K562 (cell line): ENCODE measurements at regions not wholly inside any gene's neighbourhood (a gene's known extent, or its start where the extent isn't known, plus 50 kb on each side); places are given as distances from the start of the nearest gene placed in this dataset.

Experiments used
- EP300 ChIP-seq: IDR thresholded peaks from 2 replicates; pipeline ENCODE4 v1.6.1; 2012; ENCODE audit warnings: low read length, improper control_type of control experiment
- ESRRB ChIP-seq: fragments of 250-450 bp; sonication (Bioruptor Pico); IDR thresholded peaks from 2 replicates; pipeline ENCODE4 v1.5.0; 2020; ENCODE audit warnings: mild to moderate bottlenecking, moderate library complexity, borderline replicate concordance
- GATA2 ChIP-seq: sonication (generic); formaldehyde crosslinking; IDR thresholded peaks from 2 replicates; pipeline ENCODE4 v1.4.0; 2020; ENCODE audit warnings: mild to moderate bottlenecking, missing genetic modification reagents
- NCOR1 ChIP-seq: fragments of 450-650 bp; IDR thresholded peaks from 2 replicates; pipeline ENCODE4 v1.6.1; 2016; ENCODE audit warnings: mild to moderate bottlenecking, moderate library complexity
- PCBP1 ChIP-seq: fragments of 200-400 bp; formaldehyde crosslinking; IDR thresholded peaks from 2 replicates; pipeline ENCODE4 v1.6.1; 2018; ENCODE audit warnings: mild to moderate bottlenecking, low read depth, low read length; ENCODE audit not compliant: poor library complexity, severe bottlenecking
- POLR2AphosphoS2 ChIP-seq: IDR thresholded peaks from 2 replicates; pipeline ENCODE4 v1.6.1; 2012; ENCODE audit warnings: low read length, improper control_type of control experiment
- ZNF263 ChIP-seq: sonication (generic); formaldehyde crosslinking; IDR thresholded peaks from 2 replicates; pipeline ENCODE4 v1.8.0; 2022; ENCODE audit warnings: mild to moderate bottlenecking, missing genetic modification reagents, borderline replicate concordance

DNA sequence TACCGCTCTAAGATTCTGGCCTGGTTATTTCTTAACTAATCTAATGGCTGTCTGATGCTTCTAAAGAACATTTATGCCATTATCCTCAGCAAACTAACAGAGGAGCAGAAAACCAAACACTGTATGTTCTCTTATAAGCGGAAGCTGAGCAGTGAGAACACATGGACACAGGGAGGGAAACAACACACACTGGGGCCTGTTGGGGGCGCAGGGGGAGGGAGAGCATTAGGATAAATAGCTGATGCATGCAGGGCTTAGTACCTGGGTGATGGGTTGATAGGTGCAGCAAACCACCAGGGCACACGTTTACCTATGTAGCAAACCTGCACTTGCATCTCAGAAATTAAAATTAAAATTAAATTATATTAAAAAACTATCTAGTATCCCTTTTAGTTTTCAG lies 853.5 kb downstream of the GATA3 start:
- TF ChIP-seq ZNF263 (CRISPR knock-in tag) (no peak), NCOR1 (no peak), PCBP1 (no peak), POLR2AphosphoS2 (no peak), ESRRB (CRISPR knock-in tag) (no peak), GATA2 (CRISPR knock-in tag) (no peak), EP300 (no peak)
